Keratinocyte (primary cell): ENCODE measurements at regions not wholly inside any gene's neighbourhood (a gene's known extent, or its start where the extent isn't known, plus 50 kb on each side); places are given as distances from the start of the nearest gene placed in this dataset.

Source experiments
- DNase-seq: peaks from one replicate; pipeline ENCODE4 v3.0.0-alpha.2; 2011; ENCODE audit warnings: low read depth, missing footprints, low spot score
- FAIRE-seq: peaks from 2 replicates; lab custom pipeline; 2011; peaks lifted over from hg19 to GRCh38; lab: Jason Lieb, UNC
- H2AFZ ChIP-seq: 2 replicates; pipeline ENCODE4 v1.6.0; 2012; ENCODE audit warnings: low read length, control low read depth, inconsistent platforms; ENCODE audit not compliant: control insufficient read depth
- H3K27ac ChIP-seq: 2 replicates; pipeline ENCODE4 v1.5.1; 2011; ENCODE audit warnings: low read length; ENCODE audit not compliant: control insufficient read depth, insufficient read depth
- H3K27me3 ChIP-seq: 3 replicates; pipeline ENCODE4 v1.6.0; 2011; ENCODE audit warnings: low read length; ENCODE audit not compliant: control insufficient read depth, insufficient read depth; ENCODE audit errors: extremely low read depth
- H3K36me3 ChIP-seq, 2 experiments: 2 replicates in 1 of 2; 3 replicates in 1 of 2; pipeline ENCODE4 v1.5.1; 2011; ENCODE audit warnings: low read length in 2 of 2, mild to moderate bottlenecking in 1 of 2; ENCODE audit not compliant: control insufficient read depth in 2 of 2, insufficient read depth in 2 of 2; ENCODE audit errors: extremely low read depth in 1 of 2
- H3K4me1 ChIP-seq: 3 replicates; pipeline ENCODE4 v1.5.1; 2011; ENCODE audit warnings: low read length; ENCODE audit not compliant: control insufficient read depth, insufficient read depth; ENCODE audit errors: extremely low read depth
- H3K4me2 ChIP-seq: 3 replicates; pipeline ENCODE4 v1.6.0; 2011; ENCODE audit warnings: low read depth, low read length; ENCODE audit not compliant: control insufficient read depth, insufficient read depth; ENCODE audit errors: extremely low read depth
- H3K4me3 ChIP-seq, 3 experiments: fragments of 200-600 bp in 1 of 3; sonication (generic) in 1 of 3; 2 replicates in 2 of 3; 3 replicates in 1 of 3; pipeline ENCODE4 v1.5.1; 2011 to 2016; ENCODE audit warnings: low read length in 3 of 3, mild to moderate bottlenecking in 3 of 3, control low read depth in 2 of 3, inconsistent platforms in 1 of 3, low read depth in 1 of 3, mixed read lengths in 1 of 3, mixed run types in 1 of 3, moderate library complexity in 1 of 3; ENCODE audit not compliant: control insufficient read depth in 2 of 3, insufficient read depth in 2 of 3; ENCODE audit errors: extremely low read depth in 1 of 3
- H3K79me2 ChIP-seq: 2 replicates; pipeline ENCODE4 v1.6.0; 2012; ENCODE audit warnings: low read length; ENCODE audit not compliant: control insufficient read depth, insufficient read depth
- H3K9ac ChIP-seq: 3 replicates; pipeline ENCODE4 v1.6.0; 2011; ENCODE audit warnings: low read length; ENCODE audit not compliant: control insufficient read depth, insufficient read depth; ENCODE audit errors: extremely low read depth
- H3K9me1 ChIP-seq: 3 replicates; pipeline ENCODE4 v1.6.0; 2011; ENCODE audit warnings: low read length; ENCODE audit not compliant: control insufficient read depth, insufficient read depth; ENCODE audit errors: extremely low read depth
- H3K9me3 ChIP-seq: 2 replicates; pipeline ENCODE4 v1.5.1; 2012; ENCODE audit warnings: low read depth, low read length; ENCODE audit not compliant: control insufficient read depth
- H4K20me1 ChIP-seq: 3 replicates; pipeline ENCODE4 v1.6.0; 2011; ENCODE audit warnings: low read length; ENCODE audit not compliant: control insufficient read depth, insufficient read depth; ENCODE audit errors: extremely low read depth
- EZH2 ChIP-seq: IDR thresholded peaks from one replicate; pipeline ENCODE4 v1.6.1; 2012; ENCODE audit warnings: inconsistent platforms, mild to moderate bottlenecking, low read length, moderate library complexity
- dilution Hi-C: fragments of 300-500 bp; cut with MboI; formaldehyde crosslinking; loops from one replicate; pipeline ENCODE4 v1.7.0; 2020; ENCODE audit warnings: low sequenced_read_pairs; ENCODE audit not compliant: extremely low pct_ligation_motif_present
- TF ChIP-seq, protein P1 (sequence below), 3 experiments: IDR thresholded peaks in 1 of 3; conservative IDR thresholded peaks in 1 of 3; optimal IDR thresholded peaks in 1 of 3; 2 replicates in 2 of 3; 3 replicates in 1 of 3; pipeline versions ENCODE3 to v1.5.1; 2011; ENCODE audit warnings: low read length in 3 of 3, mild to moderate bottlenecking in 3 of 3, moderate library complexity in 2 of 3, control low read depth in 1 of 3, inconsistent platforms in 1 of 3; ENCODE audit not compliant: insufficient read depth in 2 of 3; ENCODE audit errors: extremely low read depth in 1 of 3

- Histone ChIP-seq H3K9me3 (no peaks in the 10 kb centered on the region), H3K9ac (no peak overlapping the region), H2AFZ (no peak overlapping the region), H3K4me2 (no peak overlapping the region), H3K27ac (no peak overlapping the region), H3K4me3 (no peak overlapping the region), H3K27me3 (peaks cover 5% of the 10 kb centered on the region), H4K20me1 (no peaks in the 10 kb centered on the region), H3K9me1 (no peaks in the 10 kb centered on the region), H3K4me1 (no peaks in the 10 kb centered on the region), H3K79me2 (no peaks in the 10 kb centered on the region), H3K36me3 (no peaks in the 10 kb centered on the region)
- no peak for TF ChIP-seq EZH2
- TF ChIP-seq, protein P1, sequence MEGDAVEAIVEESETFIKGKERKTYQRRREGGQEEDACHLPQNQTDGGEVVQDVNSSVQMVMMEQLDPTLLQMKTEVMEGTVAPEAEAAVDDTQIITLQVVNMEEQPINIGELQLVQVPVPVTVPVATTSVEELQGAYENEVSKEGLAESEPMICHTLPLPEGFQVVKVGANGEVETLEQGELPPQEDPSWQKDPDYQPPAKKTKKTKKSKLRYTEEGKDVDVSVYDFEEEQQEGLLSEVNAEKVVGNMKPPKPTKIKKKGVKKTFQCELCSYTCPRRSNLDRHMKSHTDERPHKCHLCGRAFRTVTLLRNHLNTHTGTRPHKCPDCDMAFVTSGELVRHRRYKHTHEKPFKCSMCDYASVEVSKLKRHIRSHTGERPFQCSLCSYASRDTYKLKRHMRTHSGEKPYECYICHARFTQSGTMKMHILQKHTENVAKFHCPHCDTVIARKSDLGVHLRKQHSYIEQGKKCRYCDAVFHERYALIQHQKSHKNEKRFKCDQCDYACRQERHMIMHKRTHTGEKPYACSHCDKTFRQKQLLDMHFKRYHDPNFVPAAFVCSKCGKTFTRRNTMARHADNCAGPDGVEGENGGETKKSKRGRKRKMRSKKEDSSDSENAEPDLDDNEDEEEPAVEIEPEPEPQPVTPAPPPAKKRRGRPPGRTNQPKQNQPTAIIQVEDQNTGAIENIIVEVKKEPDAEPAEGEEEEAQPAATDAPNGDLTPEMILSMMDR (optimal IDR thresholded peaks at IDR 0.05 in 1 of 3, IDR thresholded peaks at IDR 0.05 in 1 of 3, conservative IDR thresholded peaks at IDR 0.05 in 1 of 3; ENCODE audit: extremely low read depth in 1 of 3, insufficient read depth in 2 of 3, low read length in 3 of 3): no peak
- dilution Hi-C loops: no loop called here
- DNase-seq (no peak), FAIRE-seq (no peak)
Measured at GRCh38 chr17:73933164-73933766, 270.2 kb upstream of the RPL38 start.

GRCh38 chr17:73933871-73934270, 269.6 kb upstream of the RPL38 start:
- Histone ChIP-seq H3K9me1 (no peaks in the 10 kb centered on the region), H3K4me2 (no peak overlapping the region), H3K27me3 (peaks cover 5% of the 10 kb centered on the region), H2AFZ (no peak overlapping the region), H3K4me3 (no peak overlapping the region), H3K9me3 (no peaks in the 10 kb centered on the region), H3K79me2 (no peaks in the 10 kb centered on the region), H4K20me1 (no peaks in the 10 kb centered on the region), H3K9ac (no peak overlapping the region), H3K36me3 (no peaks in the 10 kb centered on the region), H3K4me1 (no peaks in the 10 kb centered on the region), H3K27ac (no peak overlapping the region)
- FAIRE-seq: no peak
- dilution Hi-C loops: no loop called here
- no peak for DNase-seq
- TF ChIP-seq EZH2: no peak
- TF ChIP-seq, protein P1 (optimal IDR thresholded peaks at IDR 0.05 in 1 of 3, IDR thresholded peaks at IDR 0.05 in 1 of 3, conservative IDR thresholded peaks at IDR 0.05 in 1 of 3; ENCODE audit: extremely low read depth in 1 of 3, insufficient read depth in 2 of 3, low read length in 3 of 3): no peak
